Gastrocnemius medialis (tissue), 4 donors: ENCODE measurements at regions not wholly inside any gene's neighbourhood (a gene's known extent, or its start where the extent isn't known, plus 50 kb on each side); places are given as distances from the start of the nearest gene placed in this dataset.

Experiments used
- ATAC-seq, 2 donors: fragments of 150-250 bp; one replicate each; pipeline ENCODE4 v1.9.1; 2016
- DNase-seq, 2 donors: peaks; one replicate each; pipeline ENCODE4 v3.0.0-alpha.2; 2019
- H3K27ac ChIP-seq, 4 donors: fragments of 200-600 bp; sonication (generic); 1 replicate in 1 of 4; 2 replicates in 3 of 4; pipeline ENCODE4 v1.5.1; 2016 to 2018; ENCODE audit warnings: mild to moderate bottlenecking in 2 of 4, moderate library complexity in 1 of 4
- H3K27me3 ChIP-seq, 3 donors: fragments of 200-600 bp; sonication (generic) in 2 of 3; 1 replicate in 1 of 3; 2 replicates in 2 of 3; pipeline versions ENCODE4 v1.5.1 to v1.6.0; 2016 to 2019; ENCODE audit warnings: mild to moderate bottlenecking in 1 of 3, moderate library complexity in 1 of 3
- H3K36me3 ChIP-seq, 2 donors: fragments of 200-600 bp; sonication (generic) in 1 of 2; one replicate each; pipeline ENCODE4 v1.5.1; 2017 to 2018
- H3K4me1 ChIP-seq, 2 donors: fragments of 200-600 bp; sonication (generic) in 1 of 2; one replicate each; pipeline ENCODE4 v1.5.1; 2016 to 2017; ENCODE audit warnings: mild to moderate bottlenecking in 2 of 2
- H3K4me3 ChIP-seq, 4 donors: fragments of 200-600 bp; sonication (generic) in 3 of 4; 1 replicate in 1 of 4; 2 replicates in 3 of 4; pipeline ENCODE4 v1.5.1; 2016 to 2019; ENCODE audit warnings: mild to moderate bottlenecking in 2 of 4
- H3K9me3 ChIP-seq, 3 donors: fragments of 200-600 bp; sonication (generic) in 2 of 3; 1 replicate in 1 of 3; 2 replicates in 2 of 3; pipeline ENCODE4 v1.5.1; 2016 to 2019
- POLR2A ChIP-seq, 2 donors: fragments of 450-650 bp; IDR thresholded peaks; one replicate each; pipeline ENCODE4 v1.6.1; 2017; ENCODE audit warnings: antibody characterized with exemption in 2 of 2, mild to moderate bottlenecking in 2 of 2, moderate library complexity in 2 of 2
- in situ Hi-C, 4 donors: fragments of 200-750 bp; cut with MboI; loops; one replicate each; pipeline versions ENCODE4 v1.15.0 to v1.8.0; 2017; ENCODE audit warnings: low sequenced_read_pairs in 4 of 4
- intact Hi-C: fragments of 100-400 bp; cut with DNase I; formaldehyde crosslinking; loops from one replicate; pipeline ENCODE4 v1.15.1; 2023; ENCODE audit warnings: low total_unique reads
- TF ChIP-seq, protein P1 (sequence below), 5 experiments: fragments of 450-650 bp in 3 of 5; fragments of 200-600 bp in 2 of 5; sonication (generic) in 2 of 5; IDR thresholded peaks in 4 of 5; conservative IDR thresholded peaks in 1 of 5; 1 replicate in 4 of 5; 2 replicates in 1 of 5; pipeline ENCODE4 v1.5.1; 2016 to 2019; ENCODE audit warnings: antibody characterized with exemption in 5 of 5, mild to moderate bottlenecking in 3 of 5, moderate library complexity in 3 of 5

DNA sequence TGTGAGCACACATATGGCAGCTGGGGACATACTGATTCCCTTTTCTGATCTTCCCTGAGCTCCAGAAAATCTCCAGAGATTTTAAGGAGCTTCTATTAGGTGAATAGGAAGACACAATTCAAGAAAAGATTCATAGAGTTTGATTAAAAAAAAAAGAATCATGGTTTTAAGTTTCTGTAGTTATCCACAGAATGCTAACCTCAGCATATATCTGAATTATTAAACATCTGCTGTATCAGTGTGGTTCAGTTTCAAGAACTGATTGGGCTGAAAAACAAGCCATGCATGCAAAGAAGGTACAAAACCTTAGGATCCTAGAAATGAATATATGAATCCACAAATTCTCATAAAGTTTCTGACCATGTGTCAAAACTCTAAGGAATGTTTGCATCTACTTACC, 94.1 kb upstream of the ZNF438 start:
- H3K4me1 ChIP-seq: peaks cover 0 to 4% of the 10 kb centered on the region in 2 donors
- no peaks in the 10 kb centered on the region for H3K9me3 ChIP-seq
- TF ChIP-seq, protein P1, sequence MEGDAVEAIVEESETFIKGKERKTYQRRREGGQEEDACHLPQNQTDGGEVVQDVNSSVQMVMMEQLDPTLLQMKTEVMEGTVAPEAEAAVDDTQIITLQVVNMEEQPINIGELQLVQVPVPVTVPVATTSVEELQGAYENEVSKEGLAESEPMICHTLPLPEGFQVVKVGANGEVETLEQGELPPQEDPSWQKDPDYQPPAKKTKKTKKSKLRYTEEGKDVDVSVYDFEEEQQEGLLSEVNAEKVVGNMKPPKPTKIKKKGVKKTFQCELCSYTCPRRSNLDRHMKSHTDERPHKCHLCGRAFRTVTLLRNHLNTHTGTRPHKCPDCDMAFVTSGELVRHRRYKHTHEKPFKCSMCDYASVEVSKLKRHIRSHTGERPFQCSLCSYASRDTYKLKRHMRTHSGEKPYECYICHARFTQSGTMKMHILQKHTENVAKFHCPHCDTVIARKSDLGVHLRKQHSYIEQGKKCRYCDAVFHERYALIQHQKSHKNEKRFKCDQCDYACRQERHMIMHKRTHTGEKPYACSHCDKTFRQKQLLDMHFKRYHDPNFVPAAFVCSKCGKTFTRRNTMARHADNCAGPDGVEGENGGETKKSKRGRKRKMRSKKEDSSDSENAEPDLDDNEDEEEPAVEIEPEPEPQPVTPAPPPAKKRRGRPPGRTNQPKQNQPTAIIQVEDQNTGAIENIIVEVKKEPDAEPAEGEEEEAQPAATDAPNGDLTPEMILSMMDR (IDR thresholded peaks at IDR 0.05 in 4 of 5, conservative IDR thresholded peaks at IDR 0.05 in 1 of 5): no peak
- no peak for TF ChIP-seq POLR2A (IDR thresholded peaks at IDR 0.05)
- no peaks in the 10 kb centered on the region for H3K27me3 ChIP-seq
- no peak for ATAC-seq
- no peaks in the 10 kb centered on the region for H3K36me3 ChIP-seq
- intact Hi-C loops (no loop called here), in situ Hi-C loops (no loop called here)
- DNase-seq: no peak
- H3K27ac ChIP-seq: no peak overlapping the region
- no peak overlapping the region for H3K4me3 ChIP-seq

DNA sequence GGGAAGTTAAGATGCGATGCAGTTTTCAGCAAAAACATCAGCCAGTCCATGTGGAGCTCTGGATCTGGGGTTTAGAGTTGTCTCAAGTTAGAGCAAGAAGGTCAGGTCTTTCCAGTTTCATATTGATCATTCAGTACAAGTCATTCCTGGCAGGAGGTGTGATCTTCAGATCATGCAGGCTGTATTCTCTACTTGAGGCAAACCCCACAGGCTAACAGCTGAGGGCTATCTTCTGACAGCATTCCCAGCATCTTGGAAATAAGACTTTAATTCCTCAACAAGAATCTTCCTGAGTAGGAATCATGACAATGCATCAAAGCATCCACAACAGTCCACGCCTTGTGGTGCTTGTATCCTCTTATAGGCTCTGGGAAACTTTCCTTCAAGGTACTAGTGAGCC, 94.9 kb upstream of the ZNF438 start:
- Histone ChIP-seq H3K27me3 (no peaks in the 10 kb centered on the region), H3K4me3 (no peak overlapping the region), H3K36me3 (no peaks in the 10 kb centered on the region), H3K27ac (no peak overlapping the region), H3K9me3 (no peaks in the 10 kb centered on the region), H3K4me1 (peaks cover 0 to 4% of the 10 kb centered on the region in 2 donors)
- ATAC-seq (no peak), DNase-seq (no peak)
- intact Hi-C loops (no loop called here), in situ Hi-C loops (no loop called here)
- TF ChIP-seq, protein P1 (IDR thresholded peaks at IDR 0.05 in 4 of 5, conservative IDR thresholded peaks at IDR 0.05 in 1 of 5): no peak
- no peak for TF ChIP-seq POLR2A (IDR thresholded peaks at IDR 0.05)

DNA sequence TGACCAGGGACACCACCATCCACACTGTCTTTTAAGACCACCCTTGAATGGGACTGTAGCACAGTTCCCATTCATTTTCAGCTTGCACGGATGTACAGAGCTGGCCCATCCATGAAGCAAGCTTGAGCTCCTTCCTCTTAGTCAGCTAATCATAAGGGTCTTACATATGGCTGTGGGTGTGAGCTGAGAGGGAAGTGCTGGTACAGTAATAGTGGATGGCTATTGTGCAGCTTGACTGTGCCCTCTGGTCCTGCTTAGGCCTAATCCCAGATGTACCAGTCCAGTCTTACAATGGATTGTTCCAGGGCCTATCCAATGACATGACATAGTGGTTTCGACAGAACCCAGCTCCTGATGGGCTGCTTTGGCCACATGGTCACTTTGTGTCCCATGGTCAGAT, 96.9 kb upstream of the ZNF438 start:
- Histone ChIP-seq H3K4me3 (no peak overlapping the region), H3K4me1 (peaks cover 3 to 4% of the 10 kb centered on the region in 2 donors), H3K9me3 (no peaks in the 10 kb centered on the region), H3K36me3 (no peaks in the 10 kb centered on the region), H3K27me3 (no peaks in the 10 kb centered on the region), H3K27ac (no peak overlapping the region)
- intact Hi-C loops (no loop called here), in situ Hi-C loops (no loop called here)
- TF ChIP-seq, protein P1 (IDR thresholded peaks at IDR 0.05 in 4 of 5, conservative IDR thresholded peaks at IDR 0.05 in 1 of 5): no peak
- no peak for TF ChIP-seq POLR2A (IDR thresholded peaks at IDR 0.05)
- no peak for ATAC-seq
- no peak for DNase-seq

DNA sequence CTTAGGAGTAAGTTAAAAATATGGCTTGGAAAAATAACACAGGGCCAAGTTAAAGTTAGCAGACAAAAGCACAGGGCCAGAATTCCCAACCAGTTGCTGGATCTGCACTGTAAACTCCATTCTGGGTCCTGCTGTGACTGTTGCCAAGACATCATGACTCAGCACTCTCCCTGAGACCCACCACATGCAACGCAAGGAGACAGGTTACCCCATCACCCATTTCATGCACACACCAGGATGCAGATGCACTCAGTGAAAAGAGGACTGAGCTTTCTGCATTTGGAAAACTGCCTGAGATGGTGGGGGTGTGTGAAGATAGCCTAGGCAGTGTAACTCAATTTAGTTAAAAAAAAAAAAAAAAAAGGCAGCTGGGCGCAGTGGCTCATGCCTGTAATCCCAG, 97.6 kb upstream of the ZNF438 start:
- TF ChIP-seq, protein P1 (IDR thresholded peaks at IDR 0.05 in 4 of 5, conservative IDR thresholded peaks at IDR 0.05 in 1 of 5): no peak
- no peak for TF ChIP-seq POLR2A (IDR thresholded peaks at IDR 0.05)
- in situ Hi-C loops: no loop called here

DNA sequence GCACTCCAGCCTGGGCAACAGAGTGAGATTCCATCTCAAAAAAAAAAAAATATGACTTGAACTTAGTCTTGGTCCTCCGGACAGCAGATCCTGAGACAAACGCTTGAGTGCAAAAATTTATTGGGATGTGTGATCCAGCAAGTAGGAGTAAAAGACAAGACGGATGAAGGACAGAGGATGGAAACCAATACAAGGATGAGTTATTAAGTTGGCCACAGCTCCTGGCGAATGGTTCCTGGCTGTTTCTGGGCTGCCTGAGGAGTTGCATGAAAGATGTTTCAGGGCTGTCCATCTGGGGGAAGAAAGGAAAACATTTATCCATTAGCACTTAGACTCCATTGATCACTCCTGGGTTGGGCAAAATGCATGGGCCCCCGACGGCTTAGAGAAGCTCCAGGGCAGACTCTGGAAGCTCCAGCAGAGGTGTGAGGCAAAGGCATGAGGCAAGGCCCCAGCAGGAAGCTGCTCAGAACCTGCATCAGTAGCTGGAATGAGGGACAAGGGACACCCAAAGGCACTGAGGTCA, 98.3 kb upstream of the ZNF438 start:
- in situ Hi-C loops: no loop called here
- intact Hi-C loops: loop anchor here (5.0 kb wide), 2 partner anchors 98 to 187 kb away; partner anchors contain the start of genes ZEB1 and ZNF438
- ATAC-seq (no peak), DNase-seq (no peak)
- Histone ChIP-seq H3K27me3 (no peaks in the 10 kb centered on the region), H3K4me1 (peaks cover 4 to 11% of the 10 kb centered on the region in 2 donors), H3K36me3 (no peaks in the 10 kb centered on the region), H3K4me3 (no peak overlapping the region), H3K27ac (no peak overlapping the region), H3K9me3 (no peaks in the 10 kb centered on the region)
- TF ChIP-seq, protein P1 (IDR thresholded peaks at IDR 0.05 in 4 of 5, conservative IDR thresholded peaks at IDR 0.05 in 1 of 5): no peak
- no peak for TF ChIP-seq POLR2A (IDR thresholded peaks at IDR 0.05)

More for the DNA sequence above, 97.6 kb upstream of the ZNF438 start:
- Histone ChIP-seq H3K9me3 (no peaks in the 10 kb centered on the region), H3K27me3 (no peaks in the 10 kb centered on the region), H3K36me3 (no peaks in the 10 kb centered on the region), H3K4me3 (no peak overlapping the region), H3K4me1 (peaks cover 4% of the 10 kb centered on the region in 2 donors), H3K27ac (peak overlapping the region in 1 of 4 donors; percentile 6)
- DNase-seq (no peak), ATAC-seq (peak in 1 of 2 donors; percentile 27)
- intact Hi-C loops: no loop called here
